ENCODE measurements at regions not wholly inside any gene's neighbourhood (a gene's known extent, or its start where the extent isn't known, plus 50 kb on each side); places are given as distances from the start of the nearest gene placed in this dataset.

DNA sequence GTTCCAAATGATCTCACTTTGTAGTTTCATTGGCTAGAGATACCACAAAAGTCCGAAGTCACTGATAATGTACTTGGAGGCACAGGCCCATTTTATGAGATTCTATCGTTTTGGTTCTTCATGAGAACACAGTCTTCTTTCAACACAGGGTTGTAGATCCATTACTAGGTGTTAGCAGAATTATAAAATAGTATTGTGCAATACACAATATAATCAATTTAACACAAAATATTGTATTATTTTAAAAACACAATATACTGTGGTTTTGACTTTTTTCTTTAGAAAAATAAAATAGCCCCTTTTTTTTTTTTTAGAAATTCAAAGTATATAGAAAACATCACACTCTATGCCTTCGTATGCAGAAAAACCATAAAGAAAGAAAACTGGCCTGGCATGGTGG, 138.6 kb upstream of the TSC22D2 start:
- no peak for DNase-seq (ENCODE audit: low read depth in 1 of 2, low spot score in 1 of 2)

DNA sequence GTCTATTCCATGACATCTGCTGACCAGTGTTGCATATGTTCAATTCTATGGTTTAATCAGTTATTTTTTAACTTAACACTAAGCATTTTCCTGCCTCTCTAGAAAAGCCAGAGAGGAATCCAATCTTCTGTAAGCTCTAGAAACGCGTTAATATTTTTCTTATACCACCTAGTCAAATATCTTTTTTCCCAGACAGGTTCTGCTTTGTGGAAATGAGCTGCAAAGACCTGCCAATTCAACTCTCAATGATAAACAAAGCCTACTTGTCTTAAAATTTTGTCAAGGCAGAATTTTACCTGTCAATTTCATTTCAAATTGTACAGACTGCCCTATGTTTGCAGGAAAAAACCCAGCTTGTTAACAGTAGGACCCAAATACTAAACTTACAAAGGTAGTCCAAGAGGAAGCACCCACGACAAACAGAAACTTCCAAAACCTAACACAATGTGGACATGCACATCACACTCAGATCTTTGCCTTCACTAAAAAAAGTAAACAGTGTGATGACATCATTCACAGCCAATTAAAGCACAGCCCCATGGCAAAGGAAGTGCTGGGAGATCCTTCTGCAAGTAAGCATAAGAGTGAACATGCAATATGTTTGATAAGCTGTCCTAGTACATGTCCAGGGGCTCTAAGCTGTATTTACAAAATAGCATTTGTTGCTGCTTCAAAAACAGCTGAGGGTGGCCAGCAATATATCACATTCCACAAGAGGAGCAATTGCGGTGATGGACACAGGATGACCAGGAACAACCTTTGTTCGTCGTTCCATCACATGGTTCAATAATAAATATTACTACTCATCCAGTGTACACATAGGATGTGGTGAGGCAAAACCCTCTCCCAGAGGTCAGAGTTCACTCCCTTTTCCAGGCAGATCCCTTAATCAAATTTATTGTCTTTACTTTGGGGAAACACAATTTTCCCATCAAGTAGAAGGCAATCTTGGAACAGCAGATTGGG, 139.4 kb upstream of the TSC22D2 start:
- DNase-seq (ENCODE audit: low read depth in 1 of 2, low spot score in 1 of 2): no peak

DNA sequence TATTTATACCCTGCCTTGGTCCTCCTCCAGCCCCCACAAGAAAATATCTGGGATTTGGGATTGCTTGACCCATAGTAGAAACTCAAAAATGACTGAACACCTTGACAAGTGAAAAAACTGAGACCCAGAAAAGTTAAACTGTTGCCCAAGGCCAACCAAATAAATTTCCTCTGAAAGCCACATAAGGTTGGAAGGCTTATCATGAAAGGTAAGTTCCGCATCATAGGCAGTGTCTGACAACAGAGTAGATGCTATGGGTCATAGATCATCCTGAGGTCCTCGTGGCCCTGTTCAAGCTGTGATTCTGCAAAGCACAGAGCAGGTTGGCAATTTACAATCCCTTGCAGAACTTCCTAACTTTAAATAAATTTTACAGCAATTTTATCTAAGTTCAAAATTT, 140.8 kb upstream of the TSC22D2 start:
- DNase-seq (ENCODE audit: low read depth in 1 of 2, low spot score in 1 of 2): no peak

DNA sequence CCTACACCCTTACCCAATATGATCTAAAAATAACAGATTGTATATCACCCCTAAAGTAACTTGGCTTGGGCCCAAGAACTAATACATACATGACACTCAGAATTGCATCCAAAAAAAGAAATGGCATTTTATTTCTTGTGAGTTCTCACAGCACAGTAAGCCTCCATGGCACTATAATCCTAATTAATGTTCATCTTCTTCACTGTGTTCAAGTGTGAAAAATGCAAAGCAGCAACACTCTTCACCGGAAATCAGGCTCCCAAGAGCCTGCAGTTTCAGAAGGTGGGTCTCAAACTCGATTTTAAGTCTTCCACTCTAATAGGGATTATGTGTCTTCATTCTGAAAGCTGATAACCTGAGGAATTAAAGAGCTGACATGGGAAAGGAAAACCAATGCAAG, 142.8 kb upstream of the TSC22D2 start:
- no peak for DNase-seq (ENCODE audit: low read depth in 1 of 2, low spot score in 1 of 2)

DNA sequence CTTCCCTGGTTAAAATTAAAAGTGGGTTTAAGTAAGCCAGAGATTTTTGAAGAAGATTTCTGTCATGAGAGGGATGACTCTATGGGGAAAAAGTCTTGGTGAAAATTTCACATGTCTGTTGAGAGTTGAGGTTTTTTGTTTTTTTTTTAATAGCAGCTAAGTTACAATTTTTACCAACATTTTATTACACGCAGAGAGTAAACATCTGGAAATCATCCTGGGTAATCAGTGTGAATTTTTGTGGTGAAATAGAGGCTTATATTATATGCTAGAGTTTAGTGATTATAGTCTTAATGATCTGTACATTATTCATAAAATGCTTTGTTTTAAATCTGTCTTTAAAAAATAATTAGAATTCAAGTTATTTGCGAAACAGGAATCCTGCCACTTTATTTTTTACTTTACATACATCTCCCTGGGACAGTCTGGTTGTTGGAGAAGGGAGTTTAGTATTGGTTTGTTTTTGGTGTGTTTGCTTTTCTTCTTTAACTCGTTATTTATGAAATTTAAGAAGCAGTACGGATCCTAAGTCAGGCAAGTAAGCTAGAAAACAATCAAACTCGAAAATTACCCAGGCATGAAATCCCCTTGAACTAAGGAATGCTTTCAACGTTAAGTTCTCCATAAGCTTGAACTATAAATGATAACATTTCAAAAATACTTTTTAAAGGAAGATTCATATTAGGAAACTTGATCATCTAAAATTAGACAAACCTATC, 143.4 kb upstream of the TSC22D2 start:
- no peak for DNase-seq (ENCODE audit: low read depth in 1 of 2, low spot score in 1 of 2)

DNA sequence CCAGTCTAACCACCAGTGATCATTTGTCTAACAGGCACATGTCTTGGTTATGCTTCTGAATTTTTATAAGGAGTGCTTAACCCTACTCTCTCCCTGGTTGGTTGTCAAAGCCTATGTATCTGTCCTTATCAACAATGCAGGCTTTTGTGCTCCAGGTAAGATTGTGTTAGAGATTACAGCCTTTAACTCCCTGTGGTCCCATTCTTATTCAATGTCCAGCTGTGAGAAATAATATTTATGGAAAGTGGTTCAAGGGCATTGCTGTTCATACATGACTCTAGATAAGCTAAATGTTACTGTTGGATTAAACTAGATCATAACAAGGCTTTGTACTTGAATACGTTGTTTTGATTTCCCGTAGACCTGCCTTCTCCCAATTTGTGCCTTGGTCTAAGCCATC, 146.1 kb upstream of the TSC22D2 start:
- DNase-seq (ENCODE audit: low read depth in 1 of 2, low spot score in 1 of 2): no peak

DNA sequence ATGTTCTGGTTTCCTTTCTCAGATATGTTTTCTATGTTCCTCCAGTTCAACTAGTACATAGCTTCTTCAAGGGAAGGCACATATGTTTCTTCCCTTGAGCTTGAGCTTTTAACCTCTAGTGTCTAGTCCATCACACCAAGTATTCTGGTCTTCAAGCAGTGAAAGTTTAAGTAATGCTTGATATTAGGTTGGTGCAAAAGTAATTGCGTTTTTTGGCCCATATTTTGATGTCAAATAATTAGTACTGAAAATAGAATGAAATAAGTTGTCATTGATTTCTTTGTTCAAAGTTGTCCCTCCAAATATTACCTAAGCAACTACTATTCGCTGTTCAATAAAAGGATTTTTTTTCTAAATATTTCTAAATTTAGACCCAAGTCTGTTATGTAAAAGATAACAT, 146.7 kb upstream of the TSC22D2 start:
- DNase-seq (ENCODE audit: low read depth in 1 of 2, low spot score in 1 of 2): no peak

DNA sequence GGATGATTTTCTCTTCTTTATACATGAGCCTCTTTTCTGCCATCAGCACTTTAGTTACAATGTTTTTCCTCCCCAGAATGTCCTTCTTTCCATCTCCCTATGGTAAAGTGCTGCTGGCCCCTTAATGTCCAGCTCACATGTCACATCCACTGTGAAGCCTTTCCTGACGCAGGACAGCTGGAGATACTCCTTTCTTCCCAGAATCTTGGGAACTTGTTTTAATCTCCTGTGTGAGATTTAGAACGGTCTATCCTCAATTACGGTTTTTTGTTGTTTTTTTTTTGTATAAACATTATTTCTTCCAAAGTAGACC, 147.7 kb upstream of the TSC22D2 start:
- no peak for DNase-seq (ENCODE audit: low read depth in 1 of 2, low spot score in 1 of 2)

DNA sequence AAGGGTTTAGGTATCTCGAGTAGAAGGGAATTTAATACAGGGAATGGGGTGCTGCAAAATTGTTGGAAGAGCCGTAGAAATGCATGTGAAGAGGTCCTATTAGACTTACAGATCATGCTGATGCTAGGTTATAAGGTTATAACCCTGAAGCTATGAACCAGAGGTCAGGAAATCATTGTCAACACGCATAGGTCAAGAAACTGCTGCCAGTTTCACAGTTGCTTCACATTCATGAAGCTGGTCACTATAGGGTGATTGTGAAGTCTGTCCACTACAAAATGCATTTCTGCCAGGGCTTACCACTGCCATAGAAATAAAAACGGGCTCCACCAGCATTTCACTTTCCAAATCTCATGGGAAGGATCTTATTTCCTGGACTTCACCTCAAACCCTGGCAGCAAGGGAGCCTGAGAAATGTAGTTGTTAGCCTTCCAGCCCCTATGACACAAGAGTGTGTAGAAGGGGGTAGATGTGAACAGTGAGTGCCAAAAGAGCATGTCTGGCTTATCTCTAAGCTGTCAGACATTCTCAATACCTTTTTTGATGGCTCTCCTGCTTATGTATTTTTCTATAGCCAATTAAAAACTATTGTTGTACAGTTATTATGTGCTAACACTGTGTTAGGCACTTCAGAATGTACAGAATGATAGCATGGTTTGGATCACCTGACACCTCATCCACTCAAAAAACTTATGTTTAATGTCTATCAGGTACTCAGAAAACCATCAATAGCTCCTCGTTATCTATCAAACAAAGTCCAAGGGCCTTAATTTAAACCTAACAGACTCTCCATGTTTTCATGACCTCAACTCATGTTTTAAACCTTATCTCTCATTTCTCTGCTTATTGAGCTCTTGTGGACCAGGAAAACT, 148.3 kb upstream of the TSC22D2 start:
- no peak for DNase-seq (ENCODE audit: low read depth in 1 of 2, low spot score in 1 of 2)

DNA sequence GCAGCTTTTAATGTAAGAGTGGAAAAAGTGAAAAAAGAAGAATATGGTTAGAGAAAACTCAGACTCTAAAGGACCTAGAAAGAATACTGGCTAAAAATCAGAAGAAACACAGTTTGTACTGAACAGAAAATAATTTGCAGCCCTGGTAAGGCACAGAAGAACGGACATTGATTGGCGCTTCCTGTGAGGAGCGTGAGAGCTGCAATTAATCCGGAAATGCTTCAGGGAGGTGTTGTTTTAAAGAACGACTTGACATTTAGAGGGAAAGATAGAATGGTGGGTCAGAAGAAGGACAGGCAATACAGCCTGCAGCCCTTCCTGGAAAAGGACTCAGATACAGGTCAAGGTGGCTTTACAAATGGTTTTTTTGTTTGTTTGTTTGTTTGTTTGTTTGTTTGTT, 151.3 kb upstream of the TSC22D2 start:
- DNase-seq (ENCODE audit: low read depth in 1 of 2, low spot score in 1 of 2): no peak

DNA sequence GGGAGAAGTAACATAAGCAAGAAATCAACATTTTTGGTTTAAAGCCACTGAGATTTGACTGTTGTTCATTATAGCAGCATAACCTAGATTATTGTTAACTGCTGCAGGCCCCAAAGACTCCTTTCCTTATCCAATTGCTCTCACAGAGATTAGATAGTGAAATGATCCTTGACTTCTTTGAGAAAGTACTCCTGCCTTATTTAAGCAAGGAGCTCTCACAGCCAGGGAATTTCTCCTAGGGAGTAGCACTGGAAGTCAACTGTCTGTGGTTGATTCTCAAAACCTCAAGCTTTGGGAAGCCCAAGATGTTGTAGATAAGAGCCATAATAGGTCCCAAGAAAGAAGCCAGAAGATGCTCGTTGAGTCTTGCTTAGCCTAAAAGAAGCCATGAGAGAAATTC, 151.8 kb upstream of the TSC22D2 start:
- DNase-seq (ENCODE audit: low read depth in 1 of 2, low spot score in 1 of 2): no peak

DNA sequence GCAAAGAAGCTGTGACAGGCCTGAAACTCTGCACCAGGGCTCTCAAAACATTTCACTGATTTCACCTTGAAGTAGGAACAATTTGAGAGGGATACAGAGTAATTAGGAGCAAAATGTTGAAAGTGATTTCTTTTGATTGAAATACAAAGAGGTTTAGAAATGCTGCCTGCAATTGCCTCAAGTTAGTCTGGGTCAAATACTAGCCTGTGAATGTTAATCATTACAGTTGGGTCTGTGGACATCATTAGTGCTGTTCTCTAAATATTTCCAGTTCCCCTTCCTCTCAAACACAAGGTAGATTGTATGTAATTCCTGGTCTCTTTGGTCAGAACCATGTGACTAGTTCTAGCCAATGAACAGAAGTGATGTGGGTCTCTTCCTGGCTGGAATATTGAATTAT, 152.3 kb upstream of the TSC22D2 start:
- DNase-seq (ENCODE audit: low read depth in 1 of 2, low spot score in 1 of 2): no peak

DNA sequence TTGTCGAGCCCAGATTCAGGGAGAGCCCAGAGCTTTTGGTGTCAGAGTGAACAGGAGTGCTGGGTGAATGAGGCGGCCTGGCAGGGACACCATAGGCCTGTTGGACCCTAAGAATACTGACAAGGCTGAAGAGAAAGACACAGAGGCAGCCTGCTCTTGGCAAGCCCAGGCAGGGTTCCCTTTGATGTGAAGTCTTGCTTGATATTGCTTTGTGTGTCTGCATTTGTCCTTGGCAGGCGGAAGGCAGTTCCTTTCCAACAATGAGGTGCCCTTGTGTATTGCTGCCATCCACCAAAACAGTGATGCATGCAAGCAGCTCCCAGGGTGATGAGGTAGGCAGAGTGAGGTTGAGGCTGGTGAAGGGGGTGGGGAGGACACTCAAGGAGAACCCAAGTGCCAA, 152.7 kb upstream of the TSC22D2 start:
- no peak for DNase-seq (ENCODE audit: low read depth in 1 of 2, low spot score in 1 of 2)

DNA sequence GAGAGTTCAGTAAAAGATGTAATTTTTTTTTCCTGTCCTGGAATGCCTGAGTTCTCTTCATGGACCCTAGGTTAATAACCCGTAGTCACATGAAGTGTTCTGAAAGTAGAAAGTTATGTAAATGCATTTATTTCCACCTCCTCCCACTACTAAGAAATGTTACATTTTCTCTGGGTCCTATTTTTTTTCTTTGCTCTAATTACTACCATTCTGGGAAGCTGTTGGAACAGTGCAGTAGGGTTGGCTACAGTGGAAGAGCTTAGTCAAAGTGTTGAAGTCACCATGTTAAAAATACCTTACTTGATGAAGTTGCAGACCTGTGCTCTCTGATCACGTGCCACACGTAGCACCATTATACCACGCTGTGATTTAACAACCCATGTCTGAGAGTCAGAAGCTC, 153.8 kb upstream of the TSC22D2 start:
- DNase-seq (ENCODE audit: low read depth in 1 of 2, low spot score in 1 of 2): no peak

DNA sequence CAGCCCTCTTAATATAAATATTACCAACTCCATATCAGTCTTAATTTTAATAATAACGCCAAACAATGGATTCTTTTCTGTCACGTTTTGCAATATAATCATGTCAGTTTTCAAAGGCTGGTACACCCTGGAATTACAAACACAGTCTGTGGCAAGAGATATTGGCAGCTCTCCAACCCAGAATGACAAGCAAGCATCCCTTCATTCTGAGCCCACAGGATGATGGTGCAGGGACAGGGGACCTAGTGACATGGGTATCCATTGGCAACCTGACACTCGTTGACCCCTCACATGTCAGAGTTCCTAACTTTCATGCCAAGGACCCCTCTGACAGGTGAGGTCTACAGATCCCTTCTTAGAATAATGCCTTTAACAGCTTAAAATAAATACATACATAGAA, 154.5 kb upstream of the TSC22D2 start:
- no peak for DNase-seq (ENCODE audit: low read depth in 1 of 2, low spot score in 1 of 2)

DNA sequence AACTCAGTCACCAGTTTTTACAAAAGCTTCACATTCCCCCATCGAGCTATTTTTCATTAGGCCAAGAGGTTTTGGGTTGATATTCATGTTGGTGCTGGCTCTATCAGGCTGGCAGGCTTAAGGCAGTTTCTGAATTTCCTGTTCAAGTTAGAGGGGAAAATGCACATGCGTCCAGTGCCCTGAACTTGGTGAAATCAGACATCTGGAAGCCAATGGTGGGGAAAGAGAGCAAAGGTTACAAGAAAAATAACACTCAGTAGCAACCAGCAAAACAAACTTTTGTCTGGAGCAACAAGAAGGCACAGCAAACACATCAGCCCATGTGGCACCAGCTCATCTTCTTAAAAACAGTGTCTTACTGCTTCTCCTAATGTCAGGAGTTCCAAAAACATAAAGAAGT, 155.6 kb upstream of the TSC22D2 start:
- no peak for DNase-seq (ENCODE audit: low read depth in 1 of 2, low spot score in 1 of 2)

DNA sequence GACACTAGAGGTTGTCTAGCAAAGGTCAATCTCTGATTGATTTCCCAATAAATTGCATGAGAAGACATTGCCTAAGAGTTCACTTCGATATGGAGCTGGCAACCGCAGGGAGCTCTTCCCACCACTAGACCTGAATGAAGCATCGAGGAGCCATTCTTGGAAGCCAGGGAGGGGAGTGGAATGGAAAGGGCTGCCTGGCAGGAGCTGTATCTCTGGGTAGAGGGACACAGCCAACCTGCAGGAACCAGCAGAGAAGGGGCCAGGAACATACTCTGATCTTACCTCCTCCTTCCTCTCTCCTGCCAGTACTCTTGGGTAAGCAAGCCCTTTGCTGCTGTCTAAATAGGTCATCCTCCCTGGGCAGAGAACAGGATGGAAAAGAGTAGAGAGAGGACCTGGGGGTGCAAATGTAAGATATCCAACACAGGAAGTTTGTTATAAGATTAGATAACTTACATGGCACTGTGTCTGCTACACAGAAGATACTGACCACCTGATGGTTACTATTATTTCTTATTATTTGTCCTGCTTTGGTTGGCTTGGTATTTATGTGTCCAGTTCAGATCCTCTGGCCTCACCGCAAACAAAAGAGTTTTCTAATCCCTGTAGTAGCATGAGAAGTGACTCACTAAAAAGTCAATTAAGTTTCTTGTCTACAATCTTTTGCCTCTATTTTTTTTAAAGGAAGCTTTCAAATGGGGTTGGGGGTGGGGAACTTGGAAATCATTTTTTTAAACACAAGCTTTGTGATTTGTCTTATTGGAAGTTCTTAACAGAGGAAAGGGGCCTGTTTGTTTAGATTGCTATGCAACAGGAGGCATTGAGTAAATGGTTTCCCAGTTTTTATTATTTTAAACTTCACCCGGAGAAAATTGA, 156.7 kb upstream of the TSC22D2 start:
- DNase-seq (ENCODE audit: low read depth in 1 of 2, low spot score in 1 of 2): no peak

DNA sequence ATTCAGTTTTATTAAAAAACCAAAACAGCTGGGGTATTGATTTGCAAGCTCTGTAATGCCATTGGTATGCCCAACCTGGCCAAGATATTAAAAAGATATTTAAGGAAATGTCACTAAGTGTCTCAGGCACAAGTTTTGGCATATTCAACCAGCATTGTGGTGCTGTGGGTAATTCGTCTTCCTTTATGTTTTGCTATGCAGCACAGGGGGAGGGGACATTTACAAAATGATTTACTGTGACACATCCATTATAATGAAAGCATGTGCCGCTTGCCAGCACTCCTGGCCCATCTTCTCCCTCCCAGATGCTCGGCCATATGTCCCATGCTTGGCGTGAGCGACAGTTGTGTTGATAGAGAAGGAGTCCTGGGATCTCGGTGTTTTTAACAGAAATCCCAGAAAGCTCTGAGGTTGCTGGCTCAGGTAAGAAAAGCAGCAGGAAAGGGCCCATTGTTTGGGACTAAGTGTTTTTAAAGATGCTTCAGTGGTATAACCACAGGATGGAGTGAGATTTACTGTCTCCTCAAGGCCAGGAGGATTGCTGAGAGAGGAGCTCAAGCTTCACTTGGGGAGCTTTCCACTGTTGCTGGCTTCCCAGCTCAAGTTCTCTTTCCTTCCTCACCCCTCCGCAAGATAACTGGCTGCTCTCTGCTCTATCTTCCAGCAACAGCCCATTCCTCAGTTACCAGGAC, 158.2 kb upstream of the TSC22D2 start:
- no peak for DNase-seq (ENCODE audit: low read depth in 1 of 2, low spot score in 1 of 2)

DNA sequence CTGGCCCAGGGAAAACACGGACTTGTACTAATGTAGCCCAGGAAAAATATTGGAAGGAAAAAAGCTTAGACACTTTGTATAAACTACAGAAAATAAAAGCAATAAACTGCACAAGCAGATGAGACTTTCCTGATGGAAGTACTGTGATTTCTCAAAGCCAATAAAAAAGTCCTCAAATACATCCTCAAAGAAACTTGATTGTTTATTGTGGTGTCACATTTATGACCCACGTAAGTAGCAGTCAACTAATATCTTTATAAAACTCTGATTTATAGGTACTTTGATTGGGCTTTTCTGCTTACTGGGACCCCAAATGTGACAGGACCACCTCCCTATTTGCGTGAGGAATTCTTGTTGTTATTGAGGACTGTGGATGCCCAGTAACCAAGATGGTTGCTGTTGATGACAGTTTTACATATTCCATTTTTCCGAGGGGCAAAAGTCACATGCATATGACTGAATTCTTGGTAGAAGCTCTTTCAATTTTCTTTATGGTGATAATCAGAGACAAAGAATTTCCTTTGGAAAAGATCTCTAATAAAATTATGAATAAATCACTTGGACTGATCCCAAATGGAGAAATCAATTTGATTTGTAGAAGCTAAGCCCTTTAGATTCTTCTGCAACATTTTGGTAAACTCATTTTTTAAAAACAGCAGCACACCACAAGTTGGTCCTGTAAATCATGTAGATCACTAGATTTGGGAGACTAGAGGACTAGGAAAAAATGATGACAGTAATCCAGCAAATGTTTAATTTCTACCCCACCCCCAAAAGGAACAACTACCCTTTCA, 159.0 kb upstream of the TSC22D2 start:
- DNase-seq (ENCODE audit: low read depth in 1 of 2, low spot score in 1 of 2): no peak
